HG02981 (cell line): ENCODE measurements at regions not wholly inside any gene's neighbourhood (a gene's known extent, or its start where the extent isn't known, plus 50 kb on each side); places are given as distances from the start of the nearest gene placed in this dataset.

ENCODE experiments used
- ATAC-seq: cut with Tn5 transposase; IDR thresholded peaks from one replicate; pipeline ENCODE4 v1.9.1; 2021; ENCODE audit warnings: mild to moderate bottlenecking, moderate library complexity; ENCODE audit not compliant: unreplicated experiment

GRCh38 chr4:20352163-20352431 is 100.4 kb downstream of the SLIT2 start:
- no peak for ATAC-seq

GRCh38 chr4:20353646-20354045 is 101.9 kb downstream of the SLIT2 start:
- no peak for ATAC-seq

- no peak for ATAC-seq
Measured at GRCh38 chr4:20354120-20354519, 102.4 kb downstream of the SLIT2 start.

- no peak for ATAC-seq
Measured at GRCh38 chr4:20356565-20356964, 104.9 kb downstream of the SLIT2 start.

GRCh38 chr4:20358110-20358509 is 106.4 kb downstream of the SLIT2 start:
- ATAC-seq, result no peak

GRCh38 chr4:20359692-20360091 is 108.0 kb downstream of the SLIT2 start:
- ATAC-seq, result no peak

- no peak for ATAC-seq
Measured at GRCh38 chr4:20362148-20362547, 110.4 kb downstream of the SLIT2 start.

- ATAC-seq, result no peak
Measured at GRCh38 chr4:20364969-20365368, 113.3 kb downstream of the SLIT2 start.

- ATAC-seq, result no peak
Measured at GRCh38 chr4:20367446-20367845, 115.7 kb downstream of the SLIT2 start.

GRCh38 chr4:20368926-20369325 is 117.2 kb downstream of the SLIT2 start:
- ATAC-seq, result no peak

- ATAC-seq, result no peak
Measured at GRCh38 chr4:20370274-20370673, 118.6 kb downstream of the SLIT2 start.

GRCh38 chr4:20376070-20376469 is 124.4 kb downstream of the SLIT2 start:
- ATAC-seq, result no peak

- ATAC-seq, result no peak
Measured at GRCh38 chr4:20378181-20378580, 126.5 kb downstream of the SLIT2 start.

- no peak for ATAC-seq
Measured at GRCh38 chr4:20381005-20381404, 129.3 kb downstream of the SLIT2 start.

GRCh38 chr4:20383283-20383682 is 131.6 kb downstream of the SLIT2 start:
- no peak for ATAC-seq

GRCh38 chr4:20383969-20384368 is 132.3 kb downstream of the SLIT2 start:
- ATAC-seq, result no peak

GRCh38 chr4:20384456-20384855 is 132.8 kb downstream of the SLIT2 start:
- no peak for ATAC-seq

GRCh38 chr4:20386001-20386740 is 134.5 kb downstream of the SLIT2 start:
- no peak for ATAC-seq

GRCh38 chr4:20386906-20387305 is 135.2 kb downstream of the SLIT2 start:
- ATAC-seq, result no peak

- ATAC-seq, result no peak
Measured at GRCh38 chr4:20391198-20391597, 139.5 kb downstream of the SLIT2 start.

- ATAC-seq, result no peak
Measured at GRCh38 chr4:20391912-20392311, 140.2 kb downstream of the SLIT2 start.

GRCh38 chr4:20393486-20394100 is 141.9 kb downstream of the SLIT2 start:
- ATAC-seq, result no peak

- no peak for ATAC-seq
Measured at GRCh38 chr4:20394512-20394911, 142.8 kb downstream of the SLIT2 start.
